Tibial artery (tissue), 4 donors: ENCODE measurements at regions not wholly inside any gene's neighbourhood (a gene's known extent, or its start where the extent isn't known, plus 50 kb on each side); places are given as distances from the start of the nearest gene placed in this dataset.

Experiments used
- DNase-seq, 2 donors: peaks; one replicate each; pipeline ENCODE4 v3.0.0-alpha.2; 2019
- H3K27ac ChIP-seq, 2 donors: fragments of 200-600 bp; sonication (generic) in 1 of 2; 1 replicate in 1 of 2; 2 replicates in 1 of 2; pipeline ENCODE4 v1.5.1; 2018 to 2019; ENCODE audit warnings: mild to moderate bottlenecking in 1 of 2
- H3K27me3 ChIP-seq, 2 donors: fragments of 200-600 bp; sonication (generic) in 1 of 2; one replicate each; pipeline versions ENCODE4 v1.5.1 to v1.6.0; 2016 to 2019
- H3K36me3 ChIP-seq, 3 donors: fragments of 200-600 bp; sonication (generic) in 2 of 3; one replicate each; pipeline ENCODE4 v1.5.1; 2016 to 2019; ENCODE audit warnings: mild to moderate bottlenecking in 2 of 3
- H3K4me1 ChIP-seq, 4 donors: fragments of 200-600 bp; sonication (generic) in 2 of 4; 1 replicate in 3 of 4; 2 replicates in 1 of 4; pipeline ENCODE4 v1.5.1; 2016 to 2019
- H3K4me3 ChIP-seq, 2 donors: fragments of 200-600 bp; sonication (generic) in 1 of 2; 1 replicate in 1 of 2; 2 replicates in 1 of 2; pipeline ENCODE4 v1.5.1; 2018 to 2019; ENCODE audit warnings: mild to moderate bottlenecking in 2 of 2
- H3K9me3 ChIP-seq, 3 donors: fragments of 200-600 bp; sonication (generic) in 1 of 3; one replicate each; pipeline ENCODE4 v1.5.1; 2016 to 2019
- intact Hi-C: fragments of 100-400 bp; cut with DNase I; formaldehyde crosslinking; loops from one replicate; pipeline ENCODE4 v1.15.0; 2023; ENCODE audit warnings: low total_unique reads
- TF ChIP-seq, protein P1 (sequence below), 2 experiments: fragments of 200-600 bp in 1 of 2; fragments of 450-650 bp in 1 of 2; IDR thresholded peaks; one replicate each; pipeline ENCODE4 v1.5.1; 2017 to 2019; ENCODE audit warnings: antibody characterized with exemption in 2 of 2, mild to moderate bottlenecking in 1 of 2, moderate library complexity in 1 of 2

DNA sequence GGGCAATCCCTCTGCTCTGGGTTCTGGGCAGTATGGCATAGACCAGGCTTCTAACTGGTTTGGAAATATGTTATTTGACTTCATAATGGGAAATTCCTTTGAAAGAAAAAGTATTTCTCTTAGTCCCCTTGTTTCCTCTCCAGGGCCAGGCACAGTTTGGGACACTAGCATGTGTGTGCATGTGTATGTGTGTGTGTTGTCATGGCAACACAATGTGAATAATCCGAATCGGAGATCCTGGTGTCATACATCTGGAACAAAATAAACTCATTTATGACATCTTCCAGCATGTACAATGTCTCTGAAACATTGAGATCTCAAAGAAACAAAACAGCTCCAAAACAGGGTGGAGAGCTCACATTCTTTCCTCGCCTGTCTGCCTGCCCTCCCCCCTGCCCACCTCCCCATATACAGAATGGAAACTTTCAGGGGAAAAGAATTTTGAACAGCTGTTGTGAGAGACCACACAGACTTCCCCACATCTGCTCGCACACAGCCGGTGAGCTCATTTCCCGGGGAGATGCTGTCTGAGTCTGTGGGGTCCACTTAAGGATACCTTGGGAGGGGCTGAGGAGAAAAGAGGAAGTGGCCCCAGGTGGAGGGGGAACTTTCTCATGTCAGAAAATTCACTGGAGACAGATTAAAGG lies 55.5 kb upstream of the PARP11 start:
- DNase-seq: no peak
- no peaks in the 10 kb centered on the region for H3K9me3 ChIP-seq
- intact Hi-C loops: no loop called here
- no peaks in the 10 kb centered on the region for H3K36me3 ChIP-seq
- TF ChIP-seq, protein P1, sequence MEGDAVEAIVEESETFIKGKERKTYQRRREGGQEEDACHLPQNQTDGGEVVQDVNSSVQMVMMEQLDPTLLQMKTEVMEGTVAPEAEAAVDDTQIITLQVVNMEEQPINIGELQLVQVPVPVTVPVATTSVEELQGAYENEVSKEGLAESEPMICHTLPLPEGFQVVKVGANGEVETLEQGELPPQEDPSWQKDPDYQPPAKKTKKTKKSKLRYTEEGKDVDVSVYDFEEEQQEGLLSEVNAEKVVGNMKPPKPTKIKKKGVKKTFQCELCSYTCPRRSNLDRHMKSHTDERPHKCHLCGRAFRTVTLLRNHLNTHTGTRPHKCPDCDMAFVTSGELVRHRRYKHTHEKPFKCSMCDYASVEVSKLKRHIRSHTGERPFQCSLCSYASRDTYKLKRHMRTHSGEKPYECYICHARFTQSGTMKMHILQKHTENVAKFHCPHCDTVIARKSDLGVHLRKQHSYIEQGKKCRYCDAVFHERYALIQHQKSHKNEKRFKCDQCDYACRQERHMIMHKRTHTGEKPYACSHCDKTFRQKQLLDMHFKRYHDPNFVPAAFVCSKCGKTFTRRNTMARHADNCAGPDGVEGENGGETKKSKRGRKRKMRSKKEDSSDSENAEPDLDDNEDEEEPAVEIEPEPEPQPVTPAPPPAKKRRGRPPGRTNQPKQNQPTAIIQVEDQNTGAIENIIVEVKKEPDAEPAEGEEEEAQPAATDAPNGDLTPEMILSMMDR (IDR thresholded peaks at IDR 0.05): no peak
- H3K27ac ChIP-seq: no peak overlapping the region
- H3K4me1 ChIP-seq: no peaks in the 10 kb centered on the region
- H3K27me3 ChIP-seq: peaks cover 0 to 48% of the 10 kb centered on the region in 2 donors
- no peak overlapping the region for H3K4me3 ChIP-seq

GRCh38 chr12:3925621-3926020 lies 52.4 kb upstream of the PARP11 start:
- intact Hi-C loops: no loop called here
- Histone ChIP-seq H3K4me1 (peaks cover 0 to 3% (median 1%) of the 10 kb centered on the region in 4 donors), H3K9me3 (no peaks in the 10 kb centered on the region), H3K36me3 (no peaks in the 10 kb centered on the region), H3K27ac (no peak overlapping the region), H3K27me3 (peaks cover 0 to 37% of the 10 kb centered on the region in 2 donors), H3K4me3 (no peak overlapping the region)
- TF ChIP-seq, protein P1 (IDR thresholded peaks at IDR 0.05): no peak
- DNase-seq: no peak

DNA sequence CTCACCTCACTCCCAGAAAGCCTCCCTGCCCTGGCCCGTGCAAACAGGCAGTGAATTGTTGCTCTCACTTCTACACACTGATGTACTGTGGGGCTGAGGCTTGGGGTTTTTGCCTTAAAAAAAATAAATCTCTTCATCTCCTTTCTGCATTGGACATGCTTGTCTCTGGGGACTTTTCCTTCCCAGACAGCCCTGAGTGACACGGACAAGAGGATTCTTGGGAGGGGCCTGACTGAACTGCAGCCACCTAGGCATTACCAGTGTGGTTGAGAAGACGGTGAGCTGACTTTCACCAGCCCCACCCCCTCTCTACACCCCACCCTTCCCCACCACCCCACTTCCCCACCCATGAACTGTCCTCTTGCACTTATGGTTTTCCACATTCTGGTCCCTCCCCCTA lies 51.6 kb upstream of the PARP11 start:
- H3K9me3 ChIP-seq: no peaks in the 10 kb centered on the region
- no peak overlapping the region for H3K27ac ChIP-seq
- intact Hi-C loops: no loop called here
- no peaks in the 10 kb centered on the region for H3K36me3 ChIP-seq
- H3K4me1 ChIP-seq: peaks cover 0 to 11% (median 4%) of the 10 kb centered on the region in 4 donors
- TF ChIP-seq, protein P1 (IDR thresholded peaks at IDR 0.05): no peak
- H3K4me3 ChIP-seq: no peak overlapping the region
- no peak for DNase-seq
- peaks cover 0 to 29% of the 10 kb centered on the region in 2 donors for H3K27me3 ChIP-seq

DNA sequence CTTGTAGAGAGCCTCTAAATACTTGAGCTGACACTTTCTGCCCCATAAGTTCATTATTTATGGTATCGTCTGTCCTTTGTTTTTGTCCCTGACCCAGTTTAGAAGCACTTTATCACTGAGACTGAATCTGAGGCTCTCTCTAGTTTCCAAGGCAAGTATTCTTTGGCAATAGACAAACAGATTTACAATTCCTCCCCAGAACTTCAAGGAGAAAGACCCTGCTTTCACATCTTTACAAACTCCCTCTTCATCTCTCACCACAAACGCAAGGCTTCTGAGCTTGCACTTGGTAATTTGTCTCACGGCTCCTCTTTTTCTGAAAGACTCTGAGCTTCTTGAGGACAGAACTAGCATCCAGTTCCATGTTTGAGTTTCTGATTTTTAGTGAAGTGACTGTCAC lies 49.8 kb upstream of the PARP11 start:
- intact Hi-C loops: no loop called here

More for the DNA sequence above, 49.8 kb upstream of the PARP11 start:
- Histone ChIP-seq H3K4me1 (peaks cover 0 to 11% (median 4%) of the 10 kb centered on the region in 4 donors), H3K27ac (no peak overlapping the region), H3K9me3 (no peaks in the 10 kb centered on the region), H3K27me3 (peaks cover 0 to 35% of the 10 kb centered on the region in 2 donors), H3K4me3 (no peak overlapping the region), H3K36me3 (no peaks in the 10 kb centered on the region)
- TF ChIP-seq, protein P1 (IDR thresholded peaks at IDR 0.05): no peak
- no peak for DNase-seq
